Activated naive CD4-positive, alpha-beta T cell treated with anti-CD3 and anti-CD28 coated beads, Interleukin-2, amount 50 U/mL, for 24 hours (primary cell): ENCODE measurements at regions not wholly inside any gene's neighbourhood (a gene's known extent, or its start where the extent isn't known, plus 50 kb on each side); places are given as distances from the start of the nearest gene placed in this dataset.

Experiments
- H3K27ac Mint-ChIP-seq: one replicate; pipeline ENCODE4 v1.8.0; 2021; ENCODE audit warnings: mild to moderate bottlenecking, mixed read lengths
- H3K27me3 Mint-ChIP-seq: one replicate; pipeline ENCODE4 v1.8.0; 2021; ENCODE audit warnings: mixed read lengths
- H3K36me3 Mint-ChIP-seq: one replicate; pipeline ENCODE4 v1.8.0; 2021; ENCODE audit warnings: mixed read lengths
- H3K4me1 Mint-ChIP-seq: one replicate; pipeline ENCODE4 v1.8.0; 2021; ENCODE audit warnings: mixed read lengths
- H3K4me3 Mint-ChIP-seq: one replicate; pipeline ENCODE4 v1.8.0; 2021; ENCODE audit warnings: mild to moderate bottlenecking, mixed read lengths
- H3K9me3 Mint-ChIP-seq: one replicate; pipeline ENCODE4 v1.8.0; 2021; ENCODE audit warnings: mixed read lengths

DNA sequence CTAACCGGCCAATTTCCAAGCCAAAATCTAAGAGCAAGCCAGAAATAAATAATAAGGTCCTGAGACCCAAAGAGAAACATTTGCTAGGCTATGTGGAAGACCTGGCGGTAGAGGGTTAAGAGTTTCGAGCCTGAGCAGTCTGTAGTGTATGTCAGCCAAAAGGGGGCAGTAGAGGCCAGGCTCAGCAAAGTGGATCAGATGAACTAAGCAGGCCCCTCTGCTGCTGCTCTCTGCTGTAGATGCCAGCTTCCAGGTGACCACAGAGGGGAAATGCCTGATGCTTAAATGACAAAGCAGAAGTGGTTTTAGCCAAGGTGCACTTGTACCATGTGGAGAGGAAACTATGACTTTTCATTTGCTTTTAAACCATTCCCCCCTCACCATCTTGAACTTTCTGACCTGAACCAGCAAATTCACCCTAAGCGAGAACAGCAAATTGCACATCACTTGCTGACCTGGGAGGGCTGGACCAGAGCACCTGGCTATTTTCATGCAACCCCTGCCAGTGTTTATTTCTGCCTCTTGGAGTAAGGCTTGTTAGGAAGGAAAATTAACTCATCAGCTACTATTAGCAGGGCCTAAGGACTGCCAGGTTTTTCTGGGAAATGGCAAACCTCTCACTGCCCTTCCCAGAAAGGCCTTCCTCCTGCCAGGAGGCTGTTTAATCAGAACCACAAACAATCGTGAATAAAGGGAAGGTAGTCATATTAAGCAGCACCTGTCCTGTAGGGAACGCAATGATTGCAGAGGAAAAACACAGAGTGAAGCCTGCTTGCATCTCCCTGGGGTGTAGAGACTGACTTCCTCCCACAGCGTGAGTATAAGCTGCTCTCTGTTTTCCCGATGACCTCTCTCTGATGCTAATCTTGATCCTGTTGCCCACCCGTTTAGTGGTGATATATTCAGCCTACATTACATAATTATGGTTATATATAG, 818.2 kb downstream of the TLR4 start:
- Mint-ChIP-seq H3K4me1 (no peaks in the 10 kb centered on the region), H3K27ac (no peak overlapping the region), H3K36me3 (no peaks in the 10 kb centered on the region), H3K27me3 (peaks cover 1% of the 10 kb centered on the region), H3K9me3 (no peaks in the 10 kb centered on the region), H3K4me3 (no peak overlapping the region)

DNA sequence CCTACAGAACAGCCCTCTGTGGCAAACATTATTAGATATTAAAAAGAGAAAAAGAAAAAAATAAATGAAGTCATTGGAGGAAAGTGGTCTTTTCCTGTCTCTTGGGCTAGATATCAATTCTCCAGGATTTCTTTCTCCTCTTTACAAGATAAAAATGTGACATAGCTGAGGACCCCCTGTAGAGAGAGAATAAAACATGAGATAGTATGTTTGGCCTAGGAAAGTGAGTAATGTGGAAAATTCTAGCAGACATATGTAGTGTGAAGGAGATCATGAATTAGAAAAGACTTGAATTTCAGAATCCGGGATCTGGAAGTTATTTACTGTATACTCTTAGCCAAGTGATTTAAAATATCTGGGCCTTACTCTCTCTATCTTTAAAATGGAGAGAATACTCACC, 823.1 kb downstream of the TLR4 start:
- H3K4me1 Mint-ChIP-seq: no peaks in the 10 kb centered on the region
- H3K27me3 Mint-ChIP-seq: peaks cover 1% of the 10 kb centered on the region
- no peak overlapping the region for H3K4me3 Mint-ChIP-seq
- no peaks in the 10 kb centered on the region for H3K36me3 Mint-ChIP-seq
- no peaks in the 10 kb centered on the region for H3K9me3 Mint-ChIP-seq
- H3K27ac Mint-ChIP-seq: no peak overlapping the region

DNA sequence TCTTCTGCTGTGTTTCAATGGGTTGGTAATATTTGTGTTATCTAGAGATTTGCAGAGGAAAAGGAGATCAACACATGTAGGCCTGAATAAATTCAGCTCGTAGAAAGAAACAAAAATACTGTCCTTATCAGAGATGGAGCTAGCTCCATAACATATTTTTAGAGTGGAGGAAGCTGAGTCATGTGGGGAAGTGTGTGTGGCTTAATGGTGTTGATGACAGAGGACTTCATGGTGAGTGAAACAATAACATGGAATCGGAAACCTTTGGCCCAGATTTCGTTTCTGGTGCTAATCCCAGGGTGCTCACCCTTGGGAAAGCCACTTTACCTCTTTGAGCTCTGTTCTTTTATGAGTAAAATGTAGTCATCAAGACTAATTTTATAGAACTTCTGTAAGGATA, 825.0 kb downstream of the TLR4 start:
- H3K36me3 Mint-ChIP-seq: no peaks in the 10 kb centered on the region
- no peaks in the 10 kb centered on the region for H3K9me3 Mint-ChIP-seq
- no peaks in the 10 kb centered on the region for H3K27me3 Mint-ChIP-seq
- no peak overlapping the region for H3K4me3 Mint-ChIP-seq
- H3K27ac Mint-ChIP-seq: no peak overlapping the region
- H3K4me1 Mint-ChIP-seq: no peaks in the 10 kb centered on the region

DNA sequence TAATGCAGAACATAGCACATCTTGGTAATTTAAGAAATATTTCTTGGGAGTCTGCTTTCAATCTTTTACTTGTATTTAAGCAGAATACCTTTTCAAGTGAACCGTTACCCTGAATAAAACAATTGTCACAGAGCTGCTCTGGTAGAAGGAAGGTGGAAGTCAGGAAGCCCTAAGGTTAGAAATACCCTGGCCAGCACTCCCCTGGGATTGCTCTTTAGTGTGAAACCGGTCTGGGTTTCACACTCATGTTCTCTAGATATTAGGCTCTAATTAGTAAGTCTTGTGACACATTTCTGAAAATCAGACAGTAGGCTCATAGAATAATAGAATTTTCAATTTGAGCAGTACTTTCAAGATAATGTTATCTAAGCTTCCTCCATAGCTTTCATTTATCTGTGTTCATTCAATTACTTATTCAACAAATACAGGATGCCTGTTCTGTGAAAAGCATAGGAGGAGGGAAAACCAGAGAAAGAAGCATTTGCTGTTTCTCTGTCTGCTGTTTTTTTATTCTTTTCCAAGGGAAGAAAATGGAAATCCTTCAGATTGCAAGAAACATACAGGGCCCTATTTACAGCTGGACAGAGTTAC, 825.5 kb downstream of the TLR4 start:
- no peaks in the 10 kb centered on the region for H3K9me3 Mint-ChIP-seq
- H3K36me3 Mint-ChIP-seq: no peaks in the 10 kb centered on the region
- no peaks in the 10 kb centered on the region for H3K4me1 Mint-ChIP-seq
- H3K27me3 Mint-ChIP-seq: no peaks in the 10 kb centered on the region
- no peak overlapping the region for H3K27ac Mint-ChIP-seq
- H3K4me3 Mint-ChIP-seq: no peak overlapping the region

- Mint-ChIP-seq H3K4me3 (no peak overlapping the region), H3K4me1 (no peaks in the 10 kb centered on the region), H3K27ac (no peak overlapping the region), H3K9me3 (peaks cover 5% of the 10 kb centered on the region), H3K27me3 (no peaks in the 10 kb centered on the region), H3K36me3 (no peaks in the 10 kb centered on the region)
These were observed 828.4 kb downstream of the TLR4 start for GRCh38 chr9:118532592-118532991.

GRCh38 chr9:118533101-118533500, 828.9 kb downstream of the TLR4 start:
- Mint-ChIP-seq H3K36me3 (no peaks in the 10 kb centered on the region), H3K27ac (no peak overlapping the region), H3K4me1 (no peaks in the 10 kb centered on the region), H3K4me3 (no peak overlapping the region), H3K27me3 (no peaks in the 10 kb centered on the region), H3K9me3 (peaks cover 5% of the 10 kb centered on the region)

- H3K4me3 Mint-ChIP-seq: no peak overlapping the region
- peaks cover 5% of the 10 kb centered on the region for H3K9me3 Mint-ChIP-seq
- no peak overlapping the region for H3K27ac Mint-ChIP-seq
- H3K36me3 Mint-ChIP-seq: no peaks in the 10 kb centered on the region
- H3K27me3 Mint-ChIP-seq: no peaks in the 10 kb centered on the region
- H3K4me1 Mint-ChIP-seq: no peaks in the 10 kb centered on the region
These were observed 829.6 kb downstream of the TLR4 start for GRCh38 chr9:118533850-118534249.

DNA sequence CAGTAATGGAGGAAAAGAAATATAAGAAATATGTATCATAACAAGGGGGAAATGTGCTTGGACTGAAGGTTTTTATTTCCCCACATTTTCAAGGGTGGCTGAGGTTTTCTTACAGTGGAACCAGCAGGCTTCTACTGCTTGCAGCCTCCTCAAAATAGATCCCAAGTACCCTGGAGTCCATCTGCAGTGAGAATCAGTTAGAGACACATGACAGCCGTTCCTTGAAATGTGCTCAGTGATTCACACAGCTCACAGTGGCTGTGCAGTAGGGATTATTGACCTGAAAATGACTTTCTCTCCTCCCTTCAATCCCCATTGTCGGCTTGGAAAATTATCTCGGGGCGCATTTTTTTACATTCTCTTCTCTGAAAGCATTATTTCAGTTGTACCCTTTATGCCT, 832.0 kb downstream of the TLR4 start:
- Mint-ChIP-seq H3K27ac (no peak overlapping the region), H3K36me3 (no peaks in the 10 kb centered on the region), H3K9me3 (peaks cover 10% of the 10 kb centered on the region), H3K4me3 (no peak overlapping the region), H3K4me1 (no peaks in the 10 kb centered on the region), H3K27me3 (no peaks in the 10 kb centered on the region)

DNA sequence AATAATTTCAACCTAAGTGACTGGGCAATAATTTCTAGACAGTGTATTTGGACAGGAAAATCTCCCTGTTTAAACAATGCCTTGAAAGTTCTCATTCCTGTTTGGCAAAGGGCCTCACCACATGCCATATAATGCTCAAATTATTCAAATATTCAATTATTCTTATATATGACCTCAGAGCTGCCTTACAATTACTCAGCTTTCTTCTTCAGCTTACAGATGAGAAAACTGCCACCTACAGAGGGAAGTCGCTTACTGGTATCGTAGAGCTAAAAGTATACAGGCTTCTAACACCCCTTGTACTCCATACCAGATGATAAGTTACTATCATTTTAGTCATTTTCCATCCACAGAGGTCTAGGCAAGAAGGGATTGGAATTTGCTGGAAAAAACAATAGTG, 830.3 kb downstream of the BRINP1 start:
- H3K36me3 Mint-ChIP-seq: no peaks in the 10 kb centered on the region
- no peaks in the 10 kb centered on the region for H3K27me3 Mint-ChIP-seq
- no peak overlapping the region for H3K4me3 Mint-ChIP-seq
- H3K4me1 Mint-ChIP-seq: no peaks in the 10 kb centered on the region
- peaks cover 10% of the 10 kb centered on the region for H3K9me3 Mint-ChIP-seq
- no peak overlapping the region for H3K27ac Mint-ChIP-seq

DNA sequence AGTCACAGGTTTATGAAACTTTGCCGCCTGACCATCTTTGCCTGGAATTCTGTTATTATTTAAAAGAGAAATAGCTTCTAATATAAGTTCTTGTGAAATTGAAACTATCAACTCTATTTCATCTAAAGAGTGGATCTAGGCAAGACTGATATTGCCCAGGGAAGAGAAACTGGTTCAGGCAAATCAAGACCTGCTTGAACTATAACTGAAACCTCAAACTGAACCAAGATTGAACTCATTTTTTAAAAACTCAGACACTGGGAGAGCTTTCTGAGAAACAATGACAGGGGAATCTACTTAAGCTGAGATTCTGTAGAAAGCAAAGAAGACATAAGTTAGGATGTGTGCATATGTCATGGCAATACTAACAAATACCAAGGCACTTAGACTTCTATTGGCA, 815.8 kb downstream of the BRINP1 start:
- H3K36me3 Mint-ChIP-seq: no peaks in the 10 kb centered on the region
- no peaks in the 10 kb centered on the region for H3K27me3 Mint-ChIP-seq
- peaks cover 17% of the 10 kb centered on the region for H3K9me3 Mint-ChIP-seq
- no peak overlapping the region for H3K4me3 Mint-ChIP-seq
- H3K27ac Mint-ChIP-seq: no peak overlapping the region
- H3K4me1 Mint-ChIP-seq: no peaks in the 10 kb centered on the region

- no peak overlapping the region for H3K4me3 Mint-ChIP-seq
- peaks cover 17% of the 10 kb centered on the region for H3K9me3 Mint-ChIP-seq
These were observed 814.2 kb downstream of the BRINP1 start for GRCh38 chr9:118554987-118555386.

DNA sequence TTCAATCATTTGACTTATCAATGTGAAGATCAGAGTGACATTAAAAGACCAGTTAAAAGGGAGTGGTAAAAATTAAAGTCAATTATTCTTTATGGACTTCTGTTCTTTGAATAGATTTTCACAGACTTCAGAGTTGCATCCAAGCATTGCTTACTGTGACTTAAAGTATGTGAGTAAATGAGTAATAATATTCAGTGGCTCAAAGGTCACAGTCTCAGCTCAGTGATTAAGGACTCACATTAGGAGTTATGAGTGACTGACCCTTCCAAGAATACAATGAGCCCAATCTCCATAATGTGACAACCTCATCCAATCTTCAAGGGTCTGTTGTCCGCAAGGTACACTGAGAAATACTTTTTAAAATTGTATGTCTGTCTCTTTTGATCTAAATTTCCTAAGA, 811.2 kb downstream of the BRINP1 start:
- Mint-ChIP-seq H3K9me3 (peaks cover 10% of the 10 kb centered on the region), H3K36me3 (no peaks in the 10 kb centered on the region), H3K4me3 (no peak overlapping the region), H3K27me3 (no peaks in the 10 kb centered on the region), H3K4me1 (no peaks in the 10 kb centered on the region), H3K27ac (no peak overlapping the region)

More at GRCh38 chr9:118554987-118555386, 814.2 kb downstream of the BRINP1 start:
- Mint-ChIP-seq H3K36me3 (no peaks in the 10 kb centered on the region), H3K4me1 (no peaks in the 10 kb centered on the region), H3K27ac (no peak overlapping the region), H3K27me3 (no peaks in the 10 kb centered on the region)

- Mint-ChIP-seq H3K4me1 (no peaks in the 10 kb centered on the region), H3K4me3 (no peak overlapping the region), H3K27me3 (no peaks in the 10 kb centered on the region), H3K36me3 (no peaks in the 10 kb centered on the region), H3K9me3 (peaks cover 10% of the 10 kb centered on the region), H3K27ac (no peak overlapping the region)
These were observed 810.3 kb downstream of the BRINP1 start for GRCh38 chr9:118558891-118559290.

GRCh38 chr9:118561051-118561450, 808.2 kb downstream of the BRINP1 start:
- Mint-ChIP-seq H3K36me3 (no peaks in the 10 kb centered on the region), H3K4me1 (no peaks in the 10 kb centered on the region), H3K9me3 (peaks cover 7% of the 10 kb centered on the region)

GRCh38 chr9:118563677-118564076, 805.6 kb downstream of the BRINP1 start:
- H3K4me1 Mint-ChIP-seq: no peaks in the 10 kb centered on the region
- H3K27ac Mint-ChIP-seq: no peak overlapping the region
- H3K36me3 Mint-ChIP-seq: no peaks in the 10 kb centered on the region
- no peaks in the 10 kb centered on the region for H3K27me3 Mint-ChIP-seq
- H3K9me3 Mint-ChIP-seq: peaks cover 1% of the 10 kb centered on the region
- no peak overlapping the region for H3K4me3 Mint-ChIP-seq

More at GRCh38 chr9:118561051-118561450, 808.2 kb downstream of the BRINP1 start:
- no peaks in the 10 kb centered on the region for H3K27me3 Mint-ChIP-seq
- no peak overlapping the region for H3K4me3 Mint-ChIP-seq
- H3K27ac Mint-ChIP-seq: no peak overlapping the region

DNA sequence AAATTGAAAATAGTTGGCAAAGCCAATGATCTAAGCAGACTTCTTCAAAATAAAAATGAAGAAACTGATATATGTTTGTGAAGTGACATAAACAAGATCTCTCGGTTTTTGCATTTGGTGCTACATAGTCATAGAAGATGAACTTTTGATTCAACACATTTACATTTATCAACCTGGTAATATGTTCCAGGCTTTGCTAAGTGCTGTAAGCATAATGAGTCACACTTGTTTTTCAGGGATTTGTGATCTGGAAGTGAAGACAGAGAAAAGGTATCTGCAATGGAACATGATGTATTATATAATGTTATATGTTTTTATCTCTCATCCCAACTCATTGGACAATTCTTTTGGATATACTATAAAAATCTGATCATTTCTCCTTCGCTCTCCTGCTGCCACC, 801.4 kb downstream of the BRINP1 start:
- H3K9me3 Mint-ChIP-seq: peaks cover 11% of the 10 kb centered on the region
- H3K36me3 Mint-ChIP-seq: no peaks in the 10 kb centered on the region
- no peak overlapping the region for H3K4me3 Mint-ChIP-seq
- H3K27ac Mint-ChIP-seq: no peak overlapping the region
- H3K4me1 Mint-ChIP-seq: no peaks in the 10 kb centered on the region
- no peaks in the 10 kb centered on the region for H3K27me3 Mint-ChIP-seq
